IMR-90 (cell line): ENCODE measurements at regions not wholly inside any gene's neighbourhood (a gene's known extent, or its start where the extent isn't known, plus 50 kb on each side); places are given as distances from the start of the nearest gene placed in this dataset.

Experiments used
- ATAC-seq: fragments of 200-7000 bp; cut with Tn5 transposase; 2 replicates; pipeline ENCODE4 v1.9.1; 2020; ENCODE audit warnings: low read depth, mild to moderate bottlenecking, moderate library complexity
- BruUV-seq: library from RNA; stranded (reverse); fragments of 400-500 nt; replicated peaks from 2 replicates; lab custom pipeline; 2021; lab: Mats Ljungman, UMichigan
- CTCF ChIA-PET: fragments of 300-600 bp; formaldehyde crosslinking; extraction: SDS; loops from one replicate; lab custom pipeline; 2021; ENCODE audit warnings: antibody characterized with exemption; lab: Yijun Ruan, JAX
- POLR2A ChIA-PET: fragments of 300-600 bp; sonication (Branson Sonifier 250); formaldehyde crosslinking; loops from one replicate; lab custom pipeline; 2022; ENCODE audit warnings: antibody characterized with exemption; ENCODE audit not compliant: unreplicated experiment; lab: Charles Lee
- DNase-seq: peaks from one replicate; pipeline ENCODE4 v3.0.0; 2013
- H2AFZ ChIP-seq: replicated peaks from 2 replicates; pipeline ENCODE3; 2013; ENCODE audit warnings: low read length, mild to moderate bottlenecking; ENCODE audit not compliant: poor library complexity
- H2AK5ac ChIP-seq: 2 replicates; pipeline ENCODE4 v1.6.1; 2013; ENCODE audit warnings: low read depth, low read length, inconsistent platforms
- H2AK9ac ChIP-seq: replicated peaks from 2 replicates; pipeline ENCODE3; 2013; ENCODE audit warnings: mild to moderate bottlenecking, low read depth, low read length, moderate library complexity; ENCODE audit not compliant: poor library complexity
- H2BK120ac ChIP-seq: 2 replicates; pipeline ENCODE4 v1.6.1; 2013; ENCODE audit warnings: low read depth, low read length, inconsistent platforms
- H2BK15ac ChIP-seq: 3 replicates; pipeline ENCODE4 v1.6.1; 2013; ENCODE audit warnings: low read depth, low read length, inconsistent platforms
- H2BK20ac ChIP-seq: 2 replicates; pipeline ENCODE4 v1.6.1; 2013; ENCODE audit warnings: low read depth, mild to moderate bottlenecking, inconsistent platforms, low read length, moderate library complexity
- H2BK5ac ChIP-seq: 2 replicates; pipeline ENCODE4 v1.6.1; 2013; ENCODE audit warnings: mild to moderate bottlenecking, low read depth, low read length, inconsistent platforms; ENCODE audit not compliant: poor library complexity, severe bottlenecking
- H3K14ac ChIP-seq: replicated peaks from 2 replicates; pipeline ENCODE4 v1.6.1; 2013; ENCODE audit warnings: low read depth, low read length, inconsistent platforms
- H3K18ac ChIP-seq: 2 replicates; pipeline ENCODE4 v1.6.1; 2013; ENCODE audit warnings: low read depth, low read length, control low read depth
- H3K23ac ChIP-seq: 2 replicates; pipeline ENCODE4 v1.6.1; 2013; ENCODE audit warnings: low read depth, low read length, inconsistent platforms
- H3K27ac ChIP-seq: 2 replicates; pipeline ENCODE4 v1.5.1; 2013; ENCODE audit warnings: mild to moderate bottlenecking, control low read depth, low read length; ENCODE audit not compliant: insufficient read depth
- H3K27me3 ChIP-seq: 2 replicates; pipeline ENCODE4 v1.6.1; 2013; ENCODE audit warnings: low read length; ENCODE audit not compliant: control insufficient read depth, insufficient read depth
- H3K36me3 ChIP-seq: 2 replicates; pipeline ENCODE4 v1.6.1; 2013; ENCODE audit warnings: low read length, mixed read lengths; ENCODE audit not compliant: control insufficient read depth, insufficient read depth
- H3K4ac ChIP-seq: 2 replicates; pipeline ENCODE4 v1.6.1; 2013; ENCODE audit warnings: low read depth, low read length, inconsistent platforms
- H3K4me1 ChIP-seq: 2 replicates; pipeline ENCODE4 v1.6.1; 2013; ENCODE audit warnings: low read length, mixed read lengths; ENCODE audit not compliant: control insufficient read depth, insufficient read depth
- H3K4me2 ChIP-seq: 2 replicates; pipeline ENCODE4 v1.6.1; 2013; ENCODE audit warnings: low read depth, mild to moderate bottlenecking, control low read depth, low read length, moderate library complexity
- H3K4me3 ChIP-seq: 2 replicates; pipeline ENCODE4 v1.5.1; 2013; ENCODE audit warnings: low read depth, mild to moderate bottlenecking, control low read depth, low read length, moderate library complexity; ENCODE audit not compliant: insufficient read depth
- H3K56ac ChIP-seq: 2 replicates; pipeline ENCODE4 v1.6.1; 2013; ENCODE audit warnings: low read length, inconsistent platforms; ENCODE audit not compliant: insufficient read depth; ENCODE audit errors: extremely low read depth
- H3K79me1 ChIP-seq, 2 experiments: 2 replicates each; pipeline ENCODE4 v1.6.1; 2013; ENCODE audit warnings: low read length in 2 of 2, inconsistent platforms in 1 of 2, low read depth in 1 of 2
- H3K9ac ChIP-seq: 2 replicates; pipeline ENCODE4 v1.6.1; 2013; ENCODE audit warnings: low read depth, low read length, control low read depth
- H3K9me1 ChIP-seq: 2 replicates; pipeline ENCODE4 v1.6.1; 2013; ENCODE audit warnings: low read length, inconsistent platforms; ENCODE audit not compliant: insufficient read depth
- H3K9me3 ChIP-seq: 2 replicates; pipeline ENCODE4 v1.6.1; 2013; ENCODE audit warnings: low read length; ENCODE audit not compliant: control insufficient read depth, insufficient read depth
- H4K20me1 ChIP-seq: 2 replicates; pipeline ENCODE4 v1.6.1; 2013; ENCODE audit warnings: low read length, inconsistent platforms; ENCODE audit not compliant: insufficient read depth
- H4K5ac ChIP-seq: 2 replicates; pipeline ENCODE4 v1.6.1; 2013; ENCODE audit warnings: mild to moderate bottlenecking, low read depth, low read length, control low read depth
- H4K8ac ChIP-seq, 2 experiments: 2 replicates each; pipeline ENCODE4 v1.6.1; 2013; ENCODE audit warnings: low read depth in 2 of 2, low read length in 2 of 2, control low read depth in 1 of 2, inconsistent platforms in 1 of 2
- H4K91ac ChIP-seq: 2 replicates; pipeline ENCODE4 v1.6.1; 2013; ENCODE audit warnings: low read depth, low read length, inconsistent platforms; ENCODE audit not compliant: insufficient read depth
- BHLHE40 ChIP-seq: fragments of 150-350 bp; IDR thresholded peaks from 2 replicates; pipeline ENCODE4 v1.6.1; 2016; ENCODE audit warnings: mild to moderate bottlenecking, low read depth, low read length
- CEBPB ChIP-seq: IDR thresholded peaks from 2 replicates; pipeline ENCODE4 v1.6.1; 2012; ENCODE audit warnings: low read depth, low read length, improper control_type of control experiment
- CHD1 ChIP-seq: IDR thresholded peaks from 2 replicates; pipeline ENCODE4 v1.6.1; 2012; ENCODE audit warnings: low read depth, low read length, improper control_type of control experiment
- FOS ChIP-seq: fragments of 150-350 bp; IDR thresholded peaks from 2 replicates; pipeline ENCODE4 v1.6.1; 2016; ENCODE audit warnings: low read depth, low read length
- MAFK ChIP-seq: IDR thresholded peaks from 2 replicates; pipeline ENCODE4 v1.6.1; 2012; ENCODE audit warnings: low read depth, low read length, improper control_type of control experiment
- MAZ ChIP-seq: IDR thresholded peaks from 2 replicates; pipeline ENCODE4 v1.6.1; 2012; ENCODE audit warnings: low read depth, mild to moderate bottlenecking, low read length, improper control_type of control experiment, moderate library complexity, borderline replicate concordance
- MXI1 ChIP-seq: IDR thresholded peaks from 2 replicates; pipeline ENCODE4 v1.6.1; 2012; ENCODE audit warnings: low read depth, mild to moderate bottlenecking, low read length, moderate library complexity, borderline replicate concordance
- NFE2L2 ChIP-seq: fragments of 150-350 bp; IDR thresholded peaks from 2 replicates; pipeline ENCODE4 v1.6.1; 2016; ENCODE audit warnings: low read depth, mild to moderate bottlenecking, low read length
- POLR2A ChIP-seq: IDR thresholded peaks from 2 replicates; pipeline ENCODE4 v1.6.1; 2012; ENCODE audit warnings: mild to moderate bottlenecking, low read depth, low read length
- RAD21 ChIP-seq: IDR thresholded peaks from 2 replicates; pipeline ENCODE4 v1.6.1; 2012; ENCODE audit warnings: low read length, improper control_type of control experiment
- RCOR1 ChIP-seq: IDR thresholded peaks from 2 replicates; pipeline ENCODE4 v1.6.1; 2012; ENCODE audit warnings: mild to moderate bottlenecking, low read length, improper control_type of control experiment; ENCODE audit not compliant: insufficient replicate concordance
- RFX5 ChIP-seq: IDR thresholded peaks from 2 replicates; pipeline ENCODE4 v1.8.0; 2012; ENCODE audit warnings: low read depth, mild to moderate bottlenecking, low read length, moderate library complexity
- SMC3 ChIP-seq: fragments of 150-350 bp; IDR thresholded peaks from 2 replicates; pipeline ENCODE4 v1.6.1; 2016; ENCODE audit warnings: low read depth, mild to moderate bottlenecking, antibody characterized with exemption, low read length, moderate library complexity
- USF2 ChIP-seq: fragments of 150-350 bp; IDR thresholded peaks from 2 replicates; pipeline ENCODE4 v1.6.1; 2017; ENCODE audit warnings: mild to moderate bottlenecking, antibody characterized with exemption, low read length, low read depth
- WGBS, 2 experiments: methylation state at CpG; one replicate each; pipeline versions ENCODE4 v1.1.5 to v1.1.7; 2013; ENCODE audit warnings: missing lambda C conversion rate in 2 of 2; ENCODE audit not compliant: insufficient read length in 1 of 2; ENCODE audit errors: extremely low coverage in 2 of 2; 5-methylcytosine and 5-hydroxymethylcytosine counted together
- dilution Hi-C: fragments of 300-500 bp; cut with HindIII; formaldehyde crosslinking; loops from one replicate; pipeline ENCODE4 v1.14.3; 2018; ENCODE audit warnings: low sequenced_read_pairs; ENCODE audit not compliant: unreplicated experiment
- in situ Hi-C: fragments of 300-500 bp; cut with MboI; formaldehyde crosslinking; loops from 3 replicates; pipeline ENCODE4 v1.14.3; 2019; ENCODE audit warnings: low sequenced_read_pairs, inconsistent platforms, mixed read lengths
- intact Hi-C: fragments of 100-400 bp; cut with micrococcal nuclease; formaldehyde crosslinking; loops from 2 replicates; pipeline ENCODE4 v1.10.0; 2022
- TF ChIP-seq, protein P1 (sequence below): conservative IDR thresholded peaks from 2 replicates; pipeline ENCODE4 v1.5.1; 2012; ENCODE audit warnings: mild to moderate bottlenecking, low read depth, low read length, improper control_type of control experiment
- TF ChIP-seq, protein P2 (sequence below): fragments of 150-350 bp; IDR thresholded peaks from 2 replicates; pipeline ENCODE4 v1.6.1; 2016; ENCODE audit warnings: low read depth, mild to moderate bottlenecking, low read length, moderate library complexity, borderline replicate concordance

GRCh38 chr20:24063100-24063499 lies 74.5 kb upstream of the GGTLC1 start:
- H4K8ac ChIP-seq: no peak overlapping the region
- H3K4me1 ChIP-seq: no peaks in the 10 kb centered on the region
- H3K4me3 ChIP-seq: no peak overlapping the region
- no peak overlapping the region for H2AFZ ChIP-seq
- DNase-seq (no peak), ATAC-seq (no peak)
- H3K23ac ChIP-seq: no peak overlapping the region
- no peak overlapping the region for H3K14ac ChIP-seq
- no peak overlapping the region for H4K91ac ChIP-seq
- no peak overlapping the region for H3K9ac ChIP-seq
- no peaks in the 10 kb centered on the region for H3K27me3 ChIP-seq
- no peak overlapping the region for H2AK9ac ChIP-seq
- H2BK15ac ChIP-seq: no peak overlapping the region
- no peaks in the 10 kb centered on the region for H4K20me1 ChIP-seq
- no peak overlapping the region for H2BK120ac ChIP-seq
- TF ChIP-seq CEBPB (no peak), NFE2L2 (no peak), RCOR1 (no peak), RAD21 (no peak), MXI1 (no peak), SMC3 (no peak), CHD1 (no peak), FOS (no peak), POLR2A (no peak), MAZ (no peak), BHLHE40 (no peak), RFX5 (no peak), MAFK (no peak), USF2 (no peak)
- TF ChIP-seq, protein P1, sequence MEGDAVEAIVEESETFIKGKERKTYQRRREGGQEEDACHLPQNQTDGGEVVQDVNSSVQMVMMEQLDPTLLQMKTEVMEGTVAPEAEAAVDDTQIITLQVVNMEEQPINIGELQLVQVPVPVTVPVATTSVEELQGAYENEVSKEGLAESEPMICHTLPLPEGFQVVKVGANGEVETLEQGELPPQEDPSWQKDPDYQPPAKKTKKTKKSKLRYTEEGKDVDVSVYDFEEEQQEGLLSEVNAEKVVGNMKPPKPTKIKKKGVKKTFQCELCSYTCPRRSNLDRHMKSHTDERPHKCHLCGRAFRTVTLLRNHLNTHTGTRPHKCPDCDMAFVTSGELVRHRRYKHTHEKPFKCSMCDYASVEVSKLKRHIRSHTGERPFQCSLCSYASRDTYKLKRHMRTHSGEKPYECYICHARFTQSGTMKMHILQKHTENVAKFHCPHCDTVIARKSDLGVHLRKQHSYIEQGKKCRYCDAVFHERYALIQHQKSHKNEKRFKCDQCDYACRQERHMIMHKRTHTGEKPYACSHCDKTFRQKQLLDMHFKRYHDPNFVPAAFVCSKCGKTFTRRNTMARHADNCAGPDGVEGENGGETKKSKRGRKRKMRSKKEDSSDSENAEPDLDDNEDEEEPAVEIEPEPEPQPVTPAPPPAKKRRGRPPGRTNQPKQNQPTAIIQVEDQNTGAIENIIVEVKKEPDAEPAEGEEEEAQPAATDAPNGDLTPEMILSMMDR: no peak
- TF ChIP-seq, protein P2, sequence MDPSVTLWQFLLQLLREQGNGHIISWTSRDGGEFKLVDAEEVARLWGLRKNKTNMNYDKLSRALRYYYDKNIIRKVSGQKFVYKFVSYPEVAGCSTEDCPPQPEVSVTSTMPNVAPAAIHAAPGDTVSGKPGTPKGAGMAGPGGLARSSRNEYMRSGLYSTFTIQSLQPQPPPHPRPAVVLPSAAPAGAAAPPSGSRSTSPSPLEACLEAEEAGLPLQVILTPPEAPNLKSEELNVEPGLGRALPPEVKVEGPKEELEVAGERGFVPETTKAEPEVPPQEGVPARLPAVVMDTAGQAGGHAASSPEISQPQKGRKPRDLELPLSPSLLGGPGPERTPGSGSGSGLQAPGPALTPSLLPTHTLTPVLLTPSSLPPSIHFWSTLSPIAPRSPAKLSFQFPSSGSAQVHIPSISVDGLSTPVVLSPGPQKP: no peak
- ChIA-PET POLR2A (no interaction called here), CTCF (no interaction called here)
- WGBS, 2 experiments: no CpG with 5 or more reads among the region's 5 CpGs
- intact Hi-C loops: no loop called here
- H3K56ac ChIP-seq: no peak overlapping the region
- no peak overlapping the region for H3K4me2 ChIP-seq
- no peaks in the 10 kb centered on the region for H3K79me1 ChIP-seq
- H3K4ac ChIP-seq: no peak overlapping the region
- H3K36me3 ChIP-seq: no peaks in the 10 kb centered on the region
- in situ Hi-C loops: no loop called here
- no peak overlapping the region for H2BK20ac ChIP-seq
- no peak overlapping the region for H4K5ac ChIP-seq
- BruUV-seq: no TSS peak
- H3K9me1 ChIP-seq: no peaks in the 10 kb centered on the region
- H2AK5ac ChIP-seq: no peak overlapping the region
- no peak overlapping the region for H2BK5ac ChIP-seq
- dilution Hi-C loops: no loop called here
- no peak overlapping the region for H3K18ac ChIP-seq
- H3K27ac ChIP-seq: no peak overlapping the region
- H3K9me3 ChIP-seq: no peaks in the 10 kb centered on the region
